ENCODE measurements at regions not wholly inside any gene's neighbourhood (a gene's known extent, or its start where the extent isn't known, plus 50 kb on each side); places are given as distances from the start of the nearest gene placed in this dataset.
"Not testable (repeated sequence)": the region's sequence is repeated elsewhere in the genome, so short reads cannot be mapped to it uniquely, and the experiment has no call there.

GRCh38 chr2:83487451-83487850 lies 971.6 kb downstream of the SUCLG1 start:
- DNase-seq = no peak

- no peak for DNase-seq
Observed at GRCh38 chr2:83481436-83481835, 977.6 kb downstream of the SUCLG1 start.

GRCh38 chr2:83478037-83478436 lies 981.0 kb downstream of the SUCLG1 start:
- DNase-seq = no peak

- DNase-seq = no peak
Observed at GRCh38 chr2:83475371-83475770, 983.7 kb downstream of the SUCLG1 start.

GRCh38 chr2:83471655-83472054 lies 987.4 kb downstream of the SUCLG1 start:
- no peak for DNase-seq

GRCh38 chr2:83470928-83471327 lies 988.2 kb downstream of the SUCLG1 start:
- no peak for DNase-seq

- no peak for DNase-seq
Observed at GRCh38 chr2:83464444-83464843, 994.6 kb downstream of the SUCLG1 start.

- no peak for DNase-seq
Observed at GRCh38 chr2:83462881-83463280, 996.2 kb downstream of the SUCLG1 start.

- DNase-seq = no peak
Observed at GRCh38 chr2:83461135-83461534, 997.9 kb downstream of the SUCLG1 start.

- no peak for DNase-seq
Observed at GRCh38 chr2:83459456-83459855, 999.6 kb downstream of the SUCLG1 start.

GRCh38 chr2:83435989-83436388 lies 1023.1 kb downstream of the SUCLG1 start:
- no peak for DNase-seq

- no peak for DNase-seq
Observed at GRCh38 chr2:83420993-83421392, 1038.1 kb downstream of the SUCLG1 start.

- no peak for DNase-seq
Observed at GRCh38 chr2:83394134-83394904, 1064.8 kb downstream of the SUCLG1 start.

- no peak for DNase-seq
Observed at GRCh38 chr2:83388804-83389203, 1070.3 kb downstream of the SUCLG1 start.

GRCh38 chr2:83386549-83386948 lies 1072.5 kb downstream of the SUCLG1 start:
- DNase-seq = no peak

GRCh38 chr2:83378921-83379320 lies 1080.2 kb downstream of the SUCLG1 start:
- DNase-seq = no peak

GRCh38 chr2:83376731-83377130 lies 1082.3 kb downstream of the SUCLG1 start:
- no peak for DNase-seq

GRCh38 chr2:83370419-83370762 lies 1088.7 kb downstream of the SUCLG1 start:
- no peak for DNase-seq

GRCh38 chr2:83369601-83370418 lies 1089.3 kb downstream of the SUCLG1 start:
- DNase-seq = no peak

- no peak for DNase-seq
Observed at GRCh38 chr2:83368916-83369315, 1090.2 kb downstream of the SUCLG1 start.

GRCh38 chr2:83368461-83368860 lies 1090.6 kb downstream of the SUCLG1 start:
- no peak for DNase-seq

GRCh38 chr2:83365476-83365875 lies 1093.6 kb downstream of the SUCLG1 start:
- DNase-seq = no peak

- DNase-seq = no peak
Observed at GRCh38 chr2:83364264-83364663, 1094.8 kb downstream of the SUCLG1 start.

GRCh38 chr2:83363138-83363537 lies 1095.9 kb downstream of the SUCLG1 start:
- DNase-seq = not testable (repeated sequence)
